Activated CD4-positive, CD25-positive, alpha-beta regulatory T cell (primary cell): ENCODE measurements at regions not wholly inside any gene's neighbourhood (a gene's known extent, or its start where the extent isn't known, plus 50 kb on each side); places are given as distances from the start of the nearest gene placed in this dataset.

Source experiments
- DNase-seq, 4 experiments: peaks; one replicate each; lab custom pipeline; 2025; lab: John Stamatoyannopoulos, UW

GRCh38 chr10:10779511-10779910 lies 238.2 kb upstream of the CELF2 start:
- DNase-seq: no peak

GRCh38 chr10:10780746-10781145 lies 236.9 kb upstream of the CELF2 start:
- no peak for DNase-seq

GRCh38 chr10:10782603-10783002 lies 235.1 kb upstream of the CELF2 start:
- no peak for DNase-seq

GRCh38 chr10:10785627-10786026 lies 232.0 kb upstream of the CELF2 start:
- no peak for DNase-seq

- no peak for DNase-seq
Observed at GRCh38 chr10:10786109-10787090, 231.3 kb upstream of the CELF2 start.

GRCh38 chr10:10787586-10787985 lies 230.1 kb upstream of the CELF2 start:
- DNase-seq: no peak

- DNase-seq: no peak
Observed at GRCh38 chr10:10788761-10789160, 228.9 kb upstream of the CELF2 start.

- DNase-seq: no peak
Observed at GRCh38 chr10:10791869-10792268, 225.8 kb upstream of the CELF2 start.

GRCh38 chr10:10792681-10793080 lies 225.0 kb upstream of the CELF2 start:
- no peak for DNase-seq

- DNase-seq: no peak
Observed at GRCh38 chr10:10794046-10794445, 223.6 kb upstream of the CELF2 start.

GRCh38 chr10:10794791-10795191 lies 222.9 kb upstream of the CELF2 start:
- no peak for DNase-seq

GRCh38 chr10:10796061-10796773 lies 221.5 kb upstream of the CELF2 start:
- DNase-seq: no peak

- DNase-seq: no peak
Observed at GRCh38 chr10:10796774-10797415, 220.8 kb upstream of the CELF2 start.

- no peak for DNase-seq
Observed at GRCh38 chr10:10797513-10797912, 220.2 kb upstream of the CELF2 start.

- DNase-seq: no peak
Observed at GRCh38 chr10:10798102-10798863, 219.4 kb upstream of the CELF2 start.

- no peak for DNase-seq
Observed at GRCh38 chr10:10798864-10799192, 218.8 kb upstream of the CELF2 start.

- DNase-seq: no peak
Observed at GRCh38 chr10:10800961-10801360, 216.7 kb upstream of the CELF2 start.

GRCh38 chr10:10803278-10803677 lies 214.4 kb upstream of the CELF2 start:
- DNase-seq: no peak

GRCh38 chr10:10804061-10804460 lies 213.6 kb upstream of the CELF2 start:
- DNase-seq: no peak

GRCh38 chr10:10804998-10805740 lies 212.5 kb upstream of the CELF2 start:
- DNase-seq: no peak

GRCh38 chr10:10807106-10807505 lies 210.6 kb upstream of the CELF2 start:
- no peak for DNase-seq
